Fibroblast of lung (primary cell): ENCODE measurements at regions not wholly inside any gene's neighbourhood (a gene's known extent, or its start where the extent isn't known, plus 50 kb on each side); places are given as distances from the start of the nearest gene placed in this dataset.

ENCODE experiments used
- DNase-seq, 2 donors: peaks; one replicate each; pipeline versions ENCODE4 v3.0.0 to v3.0.0-alpha.2; 2010; ENCODE audit warnings: low read depth in 2 of 2
- H2AFZ ChIP-seq: 2 replicates; pipeline ENCODE4 v1.5.1; 2012; ENCODE audit warnings: low read length, control low read depth, inconsistent platforms
- H3K27ac ChIP-seq: 2 replicates; pipeline ENCODE4 v1.5.1; 2011; ENCODE audit warnings: low read length, control low read depth; ENCODE audit not compliant: insufficient read depth
- H3K27me3 ChIP-seq: 2 replicates; pipeline ENCODE4 v1.5.1; 2011; ENCODE audit warnings: mild to moderate bottlenecking, low read length; ENCODE audit not compliant: control insufficient read depth, insufficient read depth
- H3K36me3 ChIP-seq: 2 replicates; pipeline ENCODE4 v1.5.1; 2011; ENCODE audit warnings: low read length; ENCODE audit not compliant: control insufficient read depth, insufficient read depth
- H3K4me1 ChIP-seq: 2 replicates; pipeline ENCODE4 v1.5.1; 2011; ENCODE audit warnings: low read length; ENCODE audit not compliant: control insufficient read depth, insufficient read depth; ENCODE audit errors: extremely low read depth
- H3K4me2 ChIP-seq: 2 replicates; pipeline ENCODE4 v1.5.1; 2011; ENCODE audit warnings: low read length, control low read depth; ENCODE audit not compliant: insufficient read depth; ENCODE audit errors: extremely low read depth
- H3K4me3 ChIP-seq, 4 experiments: fragments of 200-600 bp in 1 of 4; sonication (generic) in 1 of 4; replicated peaks in 1 of 4; 2 replicates each; pipeline ENCODE4 v1.5.1; 2011 to 2016; ENCODE audit warnings: low read length in 4 of 4, low read depth in 3 of 4, mild to moderate bottlenecking in 3 of 4, control low read depth in 2 of 4, inconsistent platforms in 1 of 4, mixed read lengths in 1 of 4; ENCODE audit not compliant: insufficient read depth in 1 of 4; ENCODE audit errors: control extremely low read depth in 1 of 4
- H3K79me2 ChIP-seq: 2 replicates; pipeline ENCODE4 v1.5.1; 2012; ENCODE audit warnings: mild to moderate bottlenecking, low read length, inconsistent platforms; ENCODE audit not compliant: control insufficient read depth, insufficient read depth
- H3K9ac ChIP-seq: 2 replicates; pipeline ENCODE4 v1.5.1; 2011; ENCODE audit warnings: mild to moderate bottlenecking, low read length, control low read depth; ENCODE audit not compliant: insufficient read depth
- H3K9me3 ChIP-seq: 2 replicates; pipeline ENCODE4 v1.5.1; 2012; ENCODE audit warnings: low read depth, low read length; ENCODE audit not compliant: control insufficient read depth, insufficient read depth
- H4K20me1 ChIP-seq: 2 replicates; pipeline ENCODE4 v1.5.1; 2011; ENCODE audit warnings: low read length; ENCODE audit not compliant: control insufficient read depth, insufficient read depth; ENCODE audit errors: extremely low read depth
- CTCF ChIP-seq, 2 donors: IDR thresholded peaks in 1 of 2; conservative IDR thresholded peaks in 1 of 2; 1 replicate in 1 of 2; 2 replicates in 1 of 2; pipeline ENCODE4 v1.5.1; 2011 to 2012; ENCODE audit warnings: low read length in 2 of 2, control low read depth in 1 of 2, inconsistent platforms in 1 of 2, low read depth in 1 of 2, mild to moderate bottlenecking in 1 of 2
- EZH2 ChIP-seq: IDR thresholded peaks from 2 replicates; pipeline ENCODE4 v1.5.1; 2012; ENCODE audit warnings: low read length, control low read depth, mild to moderate bottlenecking; ENCODE audit errors: missing control alignments

DNA sequence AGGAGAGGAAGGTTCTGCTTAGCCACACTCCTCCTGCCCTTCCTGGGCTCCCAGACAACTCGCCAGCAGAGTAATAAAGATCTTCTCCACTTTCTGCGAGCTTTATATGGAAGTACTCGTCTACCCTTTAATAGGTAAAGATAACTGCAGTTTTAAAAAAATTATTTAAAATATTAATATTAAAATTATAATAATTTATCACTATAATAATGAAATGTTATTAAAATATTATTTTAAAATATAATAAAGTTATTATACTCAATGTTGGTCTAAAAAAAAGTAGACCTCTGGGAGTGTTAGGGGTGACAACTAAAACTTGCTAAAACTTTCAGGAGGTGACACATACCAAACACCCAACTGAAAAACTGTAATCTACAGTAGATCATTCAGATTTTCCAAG, 81.5 kb downstream of the RBM43 start:
- H3K36me3 ChIP-seq: no peaks in the 10 kb centered on the region
- H3K9ac ChIP-seq: no peak overlapping the region
- DNase-seq: no peak
- no peaks in the 10 kb centered on the region for H3K9me3 ChIP-seq
- no peak overlapping the region for H2AFZ ChIP-seq
- no peak overlapping the region for H3K4me3 ChIP-seq
- no peak overlapping the region for H3K4me2 ChIP-seq
- TF ChIP-seq CTCF (conservative IDR thresholded peaks at IDR 0.05 in 1 of 2, IDR thresholded peaks at IDR 0.05 in 1 of 2; ENCODE audit: low read depth in 1 of 2, low read length in 2 of 2): no peak
- no peak for TF ChIP-seq EZH2
- no peaks in the 10 kb centered on the region for H3K79me2 ChIP-seq
- no peaks in the 10 kb centered on the region for H3K4me1 ChIP-seq
- no peaks in the 10 kb centered on the region for H4K20me1 ChIP-seq
- H3K27ac ChIP-seq: no peak overlapping the region
- H3K27me3 ChIP-seq: peaks cover 7% of the 10 kb centered on the region

DNA sequence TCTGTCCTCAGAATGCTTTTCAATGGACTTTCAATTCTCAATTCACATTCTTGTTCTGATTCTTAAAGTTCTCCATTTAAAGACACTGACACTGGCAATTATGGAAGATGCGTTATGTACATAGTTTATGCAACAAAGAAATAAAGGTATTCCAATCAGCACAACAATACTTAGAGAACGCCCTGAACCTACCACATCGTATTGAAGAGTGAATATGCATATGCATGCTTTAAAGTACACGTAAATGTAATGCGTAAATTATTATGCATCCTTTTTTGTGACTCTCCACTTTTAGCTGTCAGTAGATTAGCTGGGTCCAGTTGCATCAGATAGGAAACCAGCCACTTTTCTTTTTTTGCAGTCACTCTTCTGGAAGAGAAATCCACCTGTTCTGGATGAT, 83.5 kb downstream of the RBM43 start:
- Histone ChIP-seq H3K79me2 (no peaks in the 10 kb centered on the region), H2AFZ (no peak overlapping the region), H3K9ac (no peak overlapping the region), H3K27me3 (peaks cover 7% of the 10 kb centered on the region), H3K4me1 (no peaks in the 10 kb centered on the region), H3K27ac (no peak overlapping the region), H4K20me1 (no peaks in the 10 kb centered on the region), H3K9me3 (no peaks in the 10 kb centered on the region), H3K4me3 (no peak overlapping the region), H3K4me2 (no peak overlapping the region), H3K36me3 (no peaks in the 10 kb centered on the region)
- no peak for TF ChIP-seq CTCF (conservative IDR thresholded peaks at IDR 0.05 in 1 of 2, IDR thresholded peaks at IDR 0.05 in 1 of 2; ENCODE audit: low read depth in 1 of 2, low read length in 2 of 2)
- no peak for TF ChIP-seq EZH2
- DNase-seq: no peak

DNA sequence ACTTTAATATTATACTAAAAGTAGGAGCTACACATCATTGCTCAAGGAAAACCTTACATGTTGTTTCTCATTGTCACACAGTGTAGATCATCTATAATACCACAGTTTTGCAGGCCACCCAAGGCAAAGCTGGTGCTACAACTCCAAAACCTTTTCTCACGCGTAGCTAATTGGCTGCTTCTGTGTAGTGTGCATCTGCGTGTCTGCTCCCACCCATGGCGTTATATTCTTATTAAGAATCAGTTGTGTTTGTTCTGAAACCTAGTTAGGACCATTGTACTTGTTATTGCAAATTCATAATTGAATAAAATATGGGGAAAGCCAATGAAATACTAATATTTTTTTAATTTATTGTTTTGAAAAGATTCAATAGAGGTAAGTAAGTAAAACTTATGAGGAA, 83.9 kb downstream of the RBM43 start:
- Histone ChIP-seq H3K4me1 (no peaks in the 10 kb centered on the region), H3K4me2 (no peak overlapping the region), H3K9me3 (no peaks in the 10 kb centered on the region), H3K27ac (no peak overlapping the region), H3K4me3 (no peak overlapping the region), H3K36me3 (no peaks in the 10 kb centered on the region), H4K20me1 (no peaks in the 10 kb centered on the region), H2AFZ (no peak overlapping the region), H3K79me2 (no peaks in the 10 kb centered on the region), H3K9ac (no peak overlapping the region), H3K27me3 (peaks cover 7% of the 10 kb centered on the region)
- DNase-seq: no peak
- TF ChIP-seq EZH2 (no peak), CTCF (conservative IDR thresholded peaks at IDR 0.05 in 1 of 2, IDR thresholded peaks at IDR 0.05 in 1 of 2; ENCODE audit: low read depth in 1 of 2, low read length in 2 of 2) (no peak)
